HS-27A (cell line): ENCODE measurements at regions not wholly inside any gene's neighbourhood (a gene's known extent, or its start where the extent isn't known, plus 50 kb on each side); places are given as distances from the start of the nearest gene placed in this dataset.
A peak's percentile ranks its signal among the peaks of the same experiment; 100 is the strongest.

ENCODE experiments used
- DNase-seq: peaks from one replicate; pipeline ENCODE4 v3.0.0-alpha.2; 2012; ENCODE audit warnings: low read depth, missing footprints

- DNase-seq, result no peak
These were observed 849.1 kb upstream of the SLIT2 start for GRCh38 chr4:19402581-19403065.

GRCh38 chr4:19401301-19402080, 850.2 kb upstream of the SLIT2 start:
- no peak for DNase-seq

GRCh38 chr4:19400820-19401219, 850.9 kb upstream of the SLIT2 start:
- no peak for DNase-seq

- DNase-seq, result no peak
These were observed 852.7 kb upstream of the SLIT2 start for GRCh38 chr4:19399001-19399400.

- no peak for DNase-seq
These were observed 864.9 kb upstream of the SLIT2 start for GRCh38 chr4:19386786-19387185.

GRCh38 chr4:19382993-19383756, 868.5 kb upstream of the SLIT2 start:
- DNase-seq, result no peak

- DNase-seq, result peak; percentile 56
These were observed 870.6 kb upstream of the SLIT2 start for GRCh38 chr4:19381068-19381467.

- no peak for DNase-seq
These were observed 871.1 kb upstream of the SLIT2 start for GRCh38 chr4:19380600-19380999.

- no peak for DNase-seq
These were observed 872.5 kb upstream of the SLIT2 start for GRCh38 chr4:19379191-19379708.

GRCh38 chr4:19375931-19376330, 875.8 kb upstream of the SLIT2 start:
- DNase-seq, result no peak

GRCh38 chr4:19375136-19375804, 876.4 kb upstream of the SLIT2 start:
- no peak for DNase-seq

- DNase-seq, result no peak
These were observed 879.3 kb upstream of the SLIT2 start for GRCh38 chr4:19372390-19372789.

GRCh38 chr4:19368800-19369199, 882.9 kb upstream of the SLIT2 start:
- DNase-seq, result no peak

- no peak for DNase-seq
These were observed 884.8 kb upstream of the SLIT2 start for GRCh38 chr4:19366916-19367315.

GRCh38 chr4:19358015-19358414, 893.7 kb upstream of the SLIT2 start:
- DNase-seq, result no peak

- DNase-seq, result no peak
These were observed 902.3 kb upstream of the SLIT2 start for GRCh38 chr4:19349416-19349815.

GRCh38 chr4:19348746-19349145, 903.0 kb upstream of the SLIT2 start:
- no peak for DNase-seq

GRCh38 chr4:19346636-19347035, 905.1 kb upstream of the SLIT2 start:
- DNase-seq, result no peak

- DNase-seq, result no peak
These were observed 922.1 kb upstream of the SLIT2 start for GRCh38 chr4:19329631-19330030.

GRCh38 chr4:19329077-19329476, 922.6 kb upstream of the SLIT2 start:
- no peak for DNase-seq

GRCh38 chr4:19327364-19327763, 924.3 kb upstream of the SLIT2 start:
- no peak for DNase-seq

GRCh38 chr4:19324184-19324583, 927.5 kb upstream of the SLIT2 start:
- no peak for DNase-seq

GRCh38 chr4:19319607-19320006, 932.1 kb upstream of the SLIT2 start:
- DNase-seq, result no peak
